DOHH2 (cell line): ENCODE measurements at regions not wholly inside any gene's neighbourhood (a gene's known extent, or its start where the extent isn't known, plus 50 kb on each side); places are given as distances from the start of the nearest gene placed in this dataset.

Experiments
- EZH2phosphoT487 ChIP-seq: fragments of 200-600 bp; sonication (generic); IDR thresholded peaks from 2 replicates; pipeline ENCODE4 v1.6.1; 2017; ENCODE audit warnings: borderline replicate concordance, mild to moderate bottlenecking, antibody characterized with exemption, low read length, moderate library complexity, mixed read lengths
- TF ChIP-seq, protein P1 (sequence below): fragments of 200-600 bp; sonication (generic); IDR thresholded peaks from one replicate; pipeline ENCODE4 v1.5.1; 2014; ENCODE audit warnings: antibody characterized with exemption, mild to moderate bottlenecking, low read depth, low read length; ENCODE audit not compliant: poor library complexity, severe bottlenecking

DNA sequence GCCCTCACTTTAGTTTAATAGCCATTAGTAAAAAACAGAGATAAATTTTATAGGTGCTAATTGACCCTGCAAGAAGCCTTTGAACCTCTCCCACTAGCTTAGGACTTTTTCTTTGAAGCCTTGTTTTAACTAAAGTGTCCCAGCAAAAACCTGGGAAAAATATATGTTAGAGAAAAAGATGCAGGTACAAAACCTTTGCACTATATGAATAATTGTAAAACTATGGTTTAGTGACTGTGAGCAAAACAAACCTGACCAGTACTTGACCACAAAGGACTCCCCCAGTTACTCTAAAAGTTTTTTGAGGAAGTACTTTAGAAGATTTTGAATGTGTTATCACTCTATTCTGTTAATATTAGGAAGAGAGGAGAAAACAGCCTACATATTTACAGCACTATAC, 123.3 kb upstream of the TP63 start:
- TF ChIP-seq, protein P1, sequence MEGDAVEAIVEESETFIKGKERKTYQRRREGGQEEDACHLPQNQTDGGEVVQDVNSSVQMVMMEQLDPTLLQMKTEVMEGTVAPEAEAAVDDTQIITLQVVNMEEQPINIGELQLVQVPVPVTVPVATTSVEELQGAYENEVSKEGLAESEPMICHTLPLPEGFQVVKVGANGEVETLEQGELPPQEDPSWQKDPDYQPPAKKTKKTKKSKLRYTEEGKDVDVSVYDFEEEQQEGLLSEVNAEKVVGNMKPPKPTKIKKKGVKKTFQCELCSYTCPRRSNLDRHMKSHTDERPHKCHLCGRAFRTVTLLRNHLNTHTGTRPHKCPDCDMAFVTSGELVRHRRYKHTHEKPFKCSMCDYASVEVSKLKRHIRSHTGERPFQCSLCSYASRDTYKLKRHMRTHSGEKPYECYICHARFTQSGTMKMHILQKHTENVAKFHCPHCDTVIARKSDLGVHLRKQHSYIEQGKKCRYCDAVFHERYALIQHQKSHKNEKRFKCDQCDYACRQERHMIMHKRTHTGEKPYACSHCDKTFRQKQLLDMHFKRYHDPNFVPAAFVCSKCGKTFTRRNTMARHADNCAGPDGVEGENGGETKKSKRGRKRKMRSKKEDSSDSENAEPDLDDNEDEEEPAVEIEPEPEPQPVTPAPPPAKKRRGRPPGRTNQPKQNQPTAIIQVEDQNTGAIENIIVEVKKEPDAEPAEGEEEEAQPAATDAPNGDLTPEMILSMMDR = no peak
- TF ChIP-seq EZH2phosphoT487 = no peak
